KG1 (cell line): ENCODE measurements at regions not wholly inside any gene's neighbourhood (a gene's known extent, or its start where the extent isn't known, plus 50 kb on each side); places are given as distances from the start of the nearest gene placed in this dataset.
"Not testable (repeated sequence)": the region's sequence is repeated elsewhere in the genome, so short reads cannot be mapped to it uniquely, and the experiment has no call there.

Experiments
- DNase-seq: peaks from one replicate; lab custom pipeline; 2025; lab: John Stamatoyannopoulos, UW

- DNase-seq = no peak
These were observed 533.1 kb upstream of the CBLB start for GRCh38 chr3:106401666-106402490.

GRCh38 chr3:106403371-106404145 is 534.7 kb upstream of the CBLB start:
- DNase-seq = no peak

- no peak for DNase-seq
These were observed 544.9 kb upstream of the CBLB start for GRCh38 chr3:106413683-106414082.

- DNase-seq = no peak
These were observed 551.8 kb upstream of the CBLB start for GRCh38 chr3:106420628-106421027.

GRCh38 chr3:106421426-106421825 is 552.6 kb upstream of the CBLB start:
- DNase-seq = no peak

GRCh38 chr3:106421909-106422308 is 553.1 kb upstream of the CBLB start:
- DNase-seq = no peak

- no peak for DNase-seq
These were observed 554.8 kb upstream of the CBLB start for GRCh38 chr3:106423321-106424225.

- DNase-seq = no peak
These were observed 556.2 kb upstream of the CBLB start for GRCh38 chr3:106425026-106425425.

GRCh38 chr3:106425916-106426315 is 557.1 kb upstream of the CBLB start:
- DNase-seq = no peak

- no peak for DNase-seq
These were observed 559.8 kb upstream of the CBLB start for GRCh38 chr3:106428565-106428994.

- no peak for DNase-seq
These were observed 562.9 kb upstream of the CBLB start for GRCh38 chr3:106431721-106432120.

GRCh38 chr3:106435899-106436453 is 567.2 kb upstream of the CBLB start:
- DNase-seq = no peak

- no peak for DNase-seq
These were observed 570.1 kb upstream of the CBLB start for GRCh38 chr3:106438887-106439286.

- DNase-seq = no peak
These were observed 571.9 kb upstream of the CBLB start for GRCh38 chr3:106440672-106441071.

GRCh38 chr3:106446271-106446670 is 577.5 kb upstream of the CBLB start:
- no peak for DNase-seq

GRCh38 chr3:106447723-106448301 is 579.0 kb upstream of the CBLB start:
- no peak for DNase-seq

GRCh38 chr3:106448372-106448966 is 579.7 kb upstream of the CBLB start:
- DNase-seq = not testable (repeated sequence)

- no peak for DNase-seq
These were observed 583.3 kb upstream of the CBLB start for GRCh38 chr3:106452096-106452495.

GRCh38 chr3:106454497-106454896 is 585.7 kb upstream of the CBLB start:
- no peak for DNase-seq

GRCh38 chr3:106457281-106458180 is 588.7 kb upstream of the CBLB start:
- DNase-seq = no peak
